Prostate gland (tissue), 2 donors: ENCODE measurements at regions not wholly inside any gene's neighbourhood (a gene's known extent, or its start where the extent isn't known, plus 50 kb on each side); places are given as distances from the start of the nearest gene placed in this dataset.

Experiments used
- CTCF ChIP-seq, 4 experiments: fragments of 200-600 bp in 2 of 4; fragments of 450-650 bp in 2 of 4; sonication (generic) in 2 of 4; IDR thresholded peaks; 1 replicate in 3 of 4; 2 replicates in 1 of 4; pipeline ENCODE4 v1.5.1; 2016 to 2019; ENCODE audit warnings: antibody characterized with exemption in 4 of 4, mild to moderate bottlenecking in 2 of 4, moderate library complexity in 2 of 4
- POLR2AphosphoS5 ChIP-seq: sonication (generic); formaldehyde crosslinking; IDR thresholded peaks from one replicate; pipeline ENCODE4 v1.6.1; 2017; ENCODE audit warnings: antibody characterized with exemption

- TF ChIP-seq CTCF (IDR thresholded peaks at IDR 0.05) = no peak
- no peak for TF ChIP-seq POLR2AphosphoS5
These were observed 639.0 kb downstream of the BCOR start for GRCh38 chrX:39458779-39459178.
